Kidney (tissue), 13 donors: ENCODE measurements at regions not wholly inside any gene's neighbourhood (a gene's known extent, or its start where the extent isn't known, plus 50 kb on each side); places are given as distances from the start of the nearest gene placed in this dataset.
A peak's percentile ranks its signal among the peaks of the same experiment; 100 is the strongest.

Source experiments
- DNase-seq, 5 donors: peaks; one replicate each; pipeline ENCODE4 v3.0.0-alpha.2; 2013 to 2020
- FAIRE-seq: peaks from 2 replicates; lab custom pipeline; 2012; peaks lifted over from hg19 to GRCh38; lab: Jason Lieb, UNC
- H3K27ac ChIP-seq, 2 donors: one replicate each; pipeline ENCODE4 v1.7.0; 2013; ENCODE audit warnings: low read depth in 2 of 2, low read length in 2 of 2, inconsistent platforms in 1 of 2
- H3K27me3 ChIP-seq: one replicate; pipeline ENCODE4 v1.7.1; 2013; ENCODE audit warnings: low read length, inconsistent platforms; ENCODE audit not compliant: control insufficient read depth, insufficient read depth
- H3K36me3 ChIP-seq, 3 donors: one replicate each; pipeline versions ENCODE4 v1.7.0 to v1.7.1; 2013; ENCODE audit warnings: low read length in 3 of 3, control low read depth in 1 of 3, inconsistent platforms in 1 of 3; ENCODE audit not compliant: insufficient read depth in 3 of 3, control insufficient read depth in 2 of 3
- H3K4me1 ChIP-seq, 3 donors: one replicate each; pipeline versions ENCODE4 v1.7.0 to v1.7.1; 2013; ENCODE audit warnings: low read length in 3 of 3, inconsistent platforms in 1 of 3, low read depth in 1 of 3; ENCODE audit not compliant: control insufficient read depth in 2 of 3, insufficient read depth in 2 of 3
- H3K4me3 ChIP-seq, 3 donors: one replicate each; pipeline versions ENCODE4 v1.7.0 to v1.8.1; 2013; ENCODE audit warnings: low read length in 3 of 3, control low read depth in 1 of 3, inconsistent platforms in 1 of 3
- H3K9ac ChIP-seq, 3 donors: one replicate each; pipeline versions ENCODE4 v1.7.0 to v1.7.1; 2013; ENCODE audit warnings: low read length in 3 of 3, control low read depth in 1 of 3, inconsistent platforms in 1 of 3
- H3K9me3 ChIP-seq, 3 donors: one replicate each; pipeline versions ENCODE4 v1.7.0 to v1.7.1; 2013; ENCODE audit warnings: low read length in 3 of 3, control low read depth in 1 of 3, inconsistent platforms in 1 of 3; ENCODE audit not compliant: control insufficient read depth in 2 of 3, insufficient read depth in 1 of 3
- intact Hi-C: fragments of 100-400 bp; cut with DNase I; formaldehyde crosslinking; loops from one replicate; pipeline ENCODE4 v1.11.1; 2022
- TF ChIP-seq, protein P1 (sequence below): IDR thresholded peaks from 3 replicates; pipeline ENCODE4 v1.5.1; 2012; ENCODE audit warnings: mild to moderate bottlenecking, moderate library complexity, borderline replicate concordance; ENCODE audit not compliant: insufficient read depth; ENCODE audit errors: extremely low read depth
- donor health status: control.
- donor health status: control.
- donor health status: control.
- donor health status: control.
- donor health status: control.
- donor health status: DM: yes; HTN: yes; CAD: no.
- donor health status: Normal renal cell carcinoma (clear cell type).

- TF ChIP-seq, protein P1, sequence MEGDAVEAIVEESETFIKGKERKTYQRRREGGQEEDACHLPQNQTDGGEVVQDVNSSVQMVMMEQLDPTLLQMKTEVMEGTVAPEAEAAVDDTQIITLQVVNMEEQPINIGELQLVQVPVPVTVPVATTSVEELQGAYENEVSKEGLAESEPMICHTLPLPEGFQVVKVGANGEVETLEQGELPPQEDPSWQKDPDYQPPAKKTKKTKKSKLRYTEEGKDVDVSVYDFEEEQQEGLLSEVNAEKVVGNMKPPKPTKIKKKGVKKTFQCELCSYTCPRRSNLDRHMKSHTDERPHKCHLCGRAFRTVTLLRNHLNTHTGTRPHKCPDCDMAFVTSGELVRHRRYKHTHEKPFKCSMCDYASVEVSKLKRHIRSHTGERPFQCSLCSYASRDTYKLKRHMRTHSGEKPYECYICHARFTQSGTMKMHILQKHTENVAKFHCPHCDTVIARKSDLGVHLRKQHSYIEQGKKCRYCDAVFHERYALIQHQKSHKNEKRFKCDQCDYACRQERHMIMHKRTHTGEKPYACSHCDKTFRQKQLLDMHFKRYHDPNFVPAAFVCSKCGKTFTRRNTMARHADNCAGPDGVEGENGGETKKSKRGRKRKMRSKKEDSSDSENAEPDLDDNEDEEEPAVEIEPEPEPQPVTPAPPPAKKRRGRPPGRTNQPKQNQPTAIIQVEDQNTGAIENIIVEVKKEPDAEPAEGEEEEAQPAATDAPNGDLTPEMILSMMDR = no peak
- H3K36me3 ChIP-seq = no peaks in the 10 kb centered on the region
- intact Hi-C loops = no loop called here
- H3K9me3 ChIP-seq = no peaks in the 10 kb centered on the region
- no peak for FAIRE-seq
- H3K4me1 ChIP-seq = no peaks in the 10 kb centered on the region
- peak in 1 of 5 donors; percentile 6 for DNase-seq
- H3K27me3 ChIP-seq = no peaks in the 10 kb centered on the region
- H3K9ac ChIP-seq = no peak overlapping the region
- H3K27ac ChIP-seq = no peak overlapping the region
- no peak overlapping the region for H3K4me3 ChIP-seq
Measured at GRCh38 chr16:73233846-73234424, 186.0 kb upstream of the ZFHX3 start.

- Histone ChIP-seq H3K4me3 (peak overlapping the region in 2 of 3 donors; percentile 9 to 33), H3K4me1 (no peaks in the 10 kb centered on the region), H3K9me3 (no peaks in the 10 kb centered on the region), H3K9ac (no peak overlapping the region), H3K27ac (no peak overlapping the region), H3K27me3 (no peaks in the 10 kb centered on the region), H3K36me3 (no peaks in the 10 kb centered on the region)
- FAIRE-seq = no peak
- DNase-seq = no peak
- TF ChIP-seq, protein P1 = no peak
- intact Hi-C loops = no loop called here
Measured at GRCh38 chr16:73233329-73233765, 185.4 kb upstream of the ZFHX3 start.

GRCh38 chr16:73232555-73233328, 184.8 kb upstream of the ZFHX3 start:
- no peaks in the 10 kb centered on the region for H3K27me3 ChIP-seq
- H3K9me3 ChIP-seq = no peaks in the 10 kb centered on the region
- FAIRE-seq = no peak
- peak overlapping the region; percentile 8 to 33 (median 9) for H3K4me3 ChIP-seq
- peak overlapping the region in 1 of 3 donors; percentile 14 for H3K9ac ChIP-seq
- no peaks in the 10 kb centered on the region for H3K4me1 ChIP-seq
- TF ChIP-seq, protein P1 = no peak
- H3K27ac ChIP-seq = no peak overlapping the region
- peak in 4 of 5 donors; percentile 33 to 65 (median 38) for DNase-seq
- intact Hi-C loops = no loop called here
- no peaks in the 10 kb centered on the region for H3K36me3 ChIP-seq
